NCI-H146 treated with DMSO at 0.1 percent for 48 hours (cell line): ENCODE measurements at regions not wholly inside any gene's neighbourhood (a gene's known extent, or its start where the extent isn't known, plus 50 kb on each side); places are given as distances from the start of the nearest gene placed in this dataset.

ENCODE experiments used
- DNase-seq: peaks from one replicate; lab custom pipeline; 2025; ENCODE audit not compliant: unreplicated experiment; lab: John Stamatoyannopoulos, UW

- DNase-seq, result no peak
Measured at GRCh38 chr12:29086325-29087271, 62.5 kb upstream of the FAR2 start.

- DNase-seq, result no peak
Measured at GRCh38 chr12:29088611-29089219, 60.4 kb upstream of the FAR2 start.
